A549 (cell line): ENCODE measurements at regions not wholly inside any gene's neighbourhood (a gene's known extent, or its start where the extent isn't known, plus 50 kb on each side); places are given as distances from the start of the nearest gene placed in this dataset.

ENCODE experiments used
- ATAC-seq, 2 experiments: fragments of 200-7000 bp in 1 of 2; fragments of >200 bp in 1 of 2; cut with Nextera tagmentation in 1 of 2; cut with Tn5 transposase in 1 of 2; 3 replicates each; pipeline versions ENCODE4 v1.8.0 to v1.9.1; 2018 to 2020; ENCODE audit warnings: mild to moderate bottlenecking in 1 of 2, moderate library complexity in 1 of 2
- CTCF ChIA-PET: fragments of 300-600 bp; sonication (Branson Sonifier 250); formaldehyde crosslinking; extraction: SDS; loops from one replicate; lab custom pipeline; 2021; ENCODE audit warnings: antibody characterized with exemption, inconsistent platforms; lab: Yijun Ruan, JAX
- POLR2A ChIA-PET: fragments of 350-600 bp; formaldehyde crosslinking; extraction: SDS; loops from one replicate; lab custom pipeline; 2021; ENCODE audit warnings: antibody characterized with exemption, inconsistent platforms; lab: Yijun Ruan, JAX
- DNase-seq, 2 experiments: peaks; one replicate each; pipeline versions ENCODE4 v3.0.0 to v3.0.0-alpha.2; 2011 to 2016; ENCODE audit warnings: low read depth in 1 of 2, low spot score in 1 of 2
- FAIRE-seq: peaks from 2 replicates; lab custom pipeline; 2011; peaks lifted over from hg19 to GRCh38; lab: Jason Lieb, UNC
- H3K27ac ChIP-seq, 2 experiments: fragments of >200 bp; sonication (Bioruptor Twin); formaldehyde crosslinking; 3 replicates each; pipeline ENCODE4 v1.5.1; 2016 to 2017
- H3K4me1 ChIP-seq: fragments of >200 bp; sonication (Bioruptor Twin); formaldehyde crosslinking; 3 replicates; pipeline ENCODE4 v1.6.1; 2016
- H3K4me2 ChIP-seq: fragments of >200 bp; sonication (Bioruptor Twin); formaldehyde crosslinking; 3 replicates; pipeline ENCODE4 v1.6.1; 2016
- H3K4me3 ChIP-seq: fragments of >200 bp; sonication (Bioruptor Twin); formaldehyde crosslinking; 3 replicates; pipeline ENCODE4 v1.5.1; 2016
- H3K9me3 ChIP-seq: fragments of >200 bp; sonication (Bioruptor Twin); formaldehyde crosslinking; 3 replicates; pipeline ENCODE4 v1.6.1; 2016
- BHLHE40 ChIP-seq: IDR thresholded peaks from 2 replicates; pipeline ENCODE4 v1.6.1; 2012; ENCODE audit warnings: low read depth, low read length, inconsistent platforms
- CBX8 ChIP-seq: fragments of 200-600 bp; sonication (generic); IDR thresholded peaks from 2 replicates; pipeline ENCODE4 v1.6.1; 2016
- CHD4 ChIP-seq: fragments of 200-600 bp; sonication (generic); IDR thresholded peaks from 2 replicates; pipeline ENCODE4 v1.6.1; 2016; ENCODE audit warnings: antibody characterized with exemption, mild to moderate bottlenecking, borderline replicate concordance
- CTCF ChIP-seq: fragments of >200 bp; sonication (Bioruptor Twin); formaldehyde crosslinking; IDR thresholded peaks from 3 replicates; pipeline ENCODE4 v1.5.1; 2016
- EHF ChIP-seq: fragments of 250-450 bp; sonication (Bioruptor Pico); IDR thresholded peaks from 2 replicates; pipeline ENCODE4 v1.5.0; 2020; ENCODE audit warnings: mild to moderate bottlenecking
- EHMT2 ChIP-seq: fragments of 200-600 bp; sonication (generic); IDR thresholded peaks from 2 replicates; pipeline ENCODE4 v1.6.1; 2016; ENCODE audit warnings: antibody characterized with exemption, low read depth, mild to moderate bottlenecking, moderate library complexity
- EP300 ChIP-seq, 2 experiments: fragments of >200 bp; sonication (Bioruptor Twin); formaldehyde crosslinking; IDR thresholded peaks; 2 replicates in 1 of 2; 3 replicates in 1 of 2; pipeline ENCODE4 v1.6.1; 2016 to 2017
- ESRRA ChIP-seq: fragments of 150-350 bp; IDR thresholded peaks from 2 replicates; pipeline ENCODE4 v1.6.1; 2014; ENCODE audit warnings: mild to moderate bottlenecking, low read length, borderline replicate concordance
- FOXS1 ChIP-seq: fragments of 250-450 bp; sonication (Bioruptor Pico); IDR thresholded peaks from 2 replicates; pipeline ENCODE4 v1.5.0; 2020; ENCODE audit warnings: mild to moderate bottlenecking, moderate library complexity
- HDAC2 ChIP-seq: fragments of 200-600 bp; sonication (generic); IDR thresholded peaks from 2 replicates; pipeline ENCODE4 v1.6.1; 2016
- HES2 ChIP-seq: fragments of >200 bp; sonication (Bioruptor Twin); formaldehyde crosslinking; IDR thresholded peaks from 2 replicates; pipeline ENCODE4 v1.6.1; 2016
- HEYL ChIP-seq: fragments of 250-450 bp; sonication (Bioruptor Pico); IDR thresholded peaks from 2 replicates; pipeline ENCODE4 v1.8.0; 2021; ENCODE audit warnings: mild to moderate bottlenecking, moderate library complexity
- HOXA7 ChIP-seq: fragments of 250-450 bp; sonication (Bioruptor Pico); IDR thresholded peaks from 2 replicates; pipeline ENCODE4 v1.5.0; 2020; ENCODE audit warnings: mild to moderate bottlenecking, moderate library complexity
- HOXB13 ChIP-seq: fragments of 250-450 bp; sonication (Bioruptor Pico); IDR thresholded peaks from 2 replicates; pipeline ENCODE4 v1.5.0; 2020; ENCODE audit warnings: low read depth, mild to moderate bottlenecking, moderate library complexity
- JUN ChIP-seq, 2 experiments: fragments of >200 bp; sonication (Bioruptor Twin); formaldehyde crosslinking; IDR thresholded peaks; 2 replicates in 1 of 2; 3 replicates in 1 of 2; pipeline ENCODE4 v1.6.1; 2016 to 2017
- KDM5A ChIP-seq: fragments of 200-600 bp; sonication (generic); IDR thresholded peaks from 2 replicates; pipeline ENCODE4 v1.6.1; 2016; ENCODE audit warnings: antibody characterized with exemption, mild to moderate bottlenecking
- PBX3 ChIP-seq: IDR thresholded peaks from 2 replicates; pipeline ENCODE4 v1.6.1; 2012
- PHF8 ChIP-seq: fragments of 200-600 bp; sonication (generic); IDR thresholded peaks from 2 replicates; pipeline ENCODE4 v1.6.1; 2016; ENCODE audit warnings: low read depth, mild to moderate bottlenecking, antibody characterized with exemption, moderate library complexity, borderline replicate concordance
- POLR2A ChIP-seq: IDR thresholded peaks from 2 replicates; pipeline ENCODE4 v1.6.1; 2012; ENCODE audit warnings: mild to moderate bottlenecking, low read length
- POLR2AphosphoS2 ChIP-seq: conservative IDR thresholded peaks from 2 replicates; pipeline ENCODE4 v1.6.1; 2012; ENCODE audit warnings: low read length, improper control_type of control experiment, inconsistent platforms
- RNF2 ChIP-seq: fragments of 200-600 bp; sonication (generic); IDR thresholded peaks from 2 replicates; pipeline ENCODE4 v1.6.1; 2016; ENCODE audit warnings: low read depth, mild to moderate bottlenecking, antibody characterized with exemption, moderate library complexity, borderline replicate concordance
- TP53 ChIP-seq: fragments of 250-450 bp; sonication (Bioruptor Pico); IDR thresholded peaks from 2 replicates; pipeline ENCODE4 v1.5.0; 2021; ENCODE audit warnings: mild to moderate bottlenecking, moderate library complexity
- ZFP36 ChIP-seq: fragments of 450-650 bp; IDR thresholded peaks from 2 replicates; pipeline ENCODE4 v1.6.1; 2014; ENCODE audit warnings: borderline replicate concordance; ENCODE audit not compliant: partially characterized antibody
- WGBS: methylation state at CpG from one replicate; pipeline ENCODE4 v1.1.6; 2017; ENCODE audit errors: missing lambda C conversion rate; 5-methylcytosine and 5-hydroxymethylcytosine counted together
- TF ChIP-seq, protein P1 (sequence below): fragments of 150-350 bp; IDR thresholded peaks from 2 replicates; pipeline ENCODE4 v1.6.1; 2014; ENCODE audit warnings: low read depth, mild to moderate bottlenecking, low read length

- FAIRE-seq: no peak
- no peaks in the 10 kb centered on the region for H3K4me1 ChIP-seq
- H3K4me3 ChIP-seq: no peak overlapping the region
- DNase-seq: no peak
- H3K4me2 ChIP-seq: no peak overlapping the region
- ChIA-PET CTCF (no interaction called here), POLR2A (interaction anchor here (0.7 kb wide), 1 partner anchor 526 kb away, joined by 4 read pairs; no protein-coding TSS in a partner anchor)
- ATAC-seq: no peak
- H3K27ac ChIP-seq: no peak overlapping the region
- TF ChIP-seq CBX8 (no peak), RNF2 (no peak), ESRRA (no peak), KDM5A (no peak), HEYL (CRISPR knock-in tag) (no peak)
- peaks cover 37% of the 10 kb centered on the region for H3K9me3 ChIP-seq
Measured at GRCh38 chr5:159385536-159385935, 55.2 kb upstream of the IL12B start.

DNA sequence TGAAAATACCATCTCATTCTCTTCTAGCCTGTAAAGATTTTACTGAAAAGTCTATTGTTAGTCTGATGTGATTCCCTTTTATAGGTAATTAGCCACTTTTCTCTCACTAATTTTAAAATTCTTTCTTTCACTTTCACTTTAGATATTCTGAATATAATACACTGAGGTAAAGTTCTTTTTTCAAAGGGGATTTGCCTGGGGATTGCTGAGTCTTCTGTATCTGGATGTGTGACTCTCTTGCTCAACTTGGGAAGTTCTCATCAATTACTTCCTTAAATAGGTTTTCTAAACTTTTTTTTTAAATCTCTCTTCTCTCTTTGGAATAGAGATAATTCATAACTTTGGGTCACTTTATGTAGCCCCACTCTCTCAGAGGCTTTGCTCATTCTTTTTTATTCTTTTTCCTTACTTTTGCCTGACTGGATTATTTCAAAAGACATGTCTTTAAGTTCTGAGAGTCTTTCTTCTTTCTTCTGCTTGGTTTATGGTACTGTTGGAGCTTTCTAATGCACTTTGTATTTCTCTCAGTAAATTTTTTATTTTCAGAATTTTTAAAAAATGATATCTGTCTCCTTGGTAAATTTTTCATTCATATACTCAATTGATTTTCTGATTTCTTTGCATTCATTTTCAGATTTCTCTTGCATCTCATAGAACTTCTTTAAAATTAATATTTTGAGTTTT lies 55.9 kb upstream of the IL12B start:
- ATAC-seq (no peak), DNase-seq (no peak), FAIRE-seq (no peak)
- no peak overlapping the region for H3K4me2 ChIP-seq
- H3K9me3 ChIP-seq: peaks cover 37% of the 10 kb centered on the region
- no peak overlapping the region for H3K27ac ChIP-seq
- ChIA-PET POLR2A (no interaction called here), CTCF (no interaction called here)
- no peak overlapping the region for H3K4me3 ChIP-seq
- no peaks in the 10 kb centered on the region for H3K4me1 ChIP-seq
- TF ChIP-seq HEYL (CRISPR knock-in tag) (no peak), PBX3 (no peak), EP300 (IDR thresholded peaks at IDR 0.05) (no peak), HDAC2 (no peak), EHMT2 (no peak), HOXA7 (no peak)
- TF ChIP-seq, protein P1, sequence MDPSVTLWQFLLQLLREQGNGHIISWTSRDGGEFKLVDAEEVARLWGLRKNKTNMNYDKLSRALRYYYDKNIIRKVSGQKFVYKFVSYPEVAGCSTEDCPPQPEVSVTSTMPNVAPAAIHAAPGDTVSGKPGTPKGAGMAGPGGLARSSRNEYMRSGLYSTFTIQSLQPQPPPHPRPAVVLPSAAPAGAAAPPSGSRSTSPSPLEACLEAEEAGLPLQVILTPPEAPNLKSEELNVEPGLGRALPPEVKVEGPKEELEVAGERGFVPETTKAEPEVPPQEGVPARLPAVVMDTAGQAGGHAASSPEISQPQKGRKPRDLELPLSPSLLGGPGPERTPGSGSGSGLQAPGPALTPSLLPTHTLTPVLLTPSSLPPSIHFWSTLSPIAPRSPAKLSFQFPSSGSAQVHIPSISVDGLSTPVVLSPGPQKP: no peak

GRCh38 chr5:159392871-159393270 lies 62.6 kb upstream of the IL12B start:
- 91% methylated on average over 2 of the region's 2 CpGs for WGBS
- ATAC-seq (no peak), DNase-seq (no peak), FAIRE-seq (no peak)
- TF ChIP-seq JUN (IDR thresholded peaks at IDR 0.05) (no peak), EHF (CRISPR knock-in tag) (no peak), CHD4 (no peak), HES2 (no peak), HOXA7 (no peak), FOXS1 (no peak), HOXB13 (CRISPR knock-in tag) (no peak), PHF8 (no peak), CTCF (no peak), ZFP36 (no peak), POLR2A (no peak), POLR2AphosphoS2 (no peak), TP53 (CRISPR knock-in tag) (no peak), BHLHE40 (no peak)
- Histone ChIP-seq H3K4me2 (no peak overlapping the region), H3K27ac (no peak overlapping the region), H3K4me1 (no peaks in the 10 kb centered on the region), H3K9me3 (peaks cover 7% of the 10 kb centered on the region; the same call in 2 of the 3 replicates), H3K4me3 (no peak overlapping the region)
- POLR2A ChIA-PET: no interaction called here
- CTCF ChIA-PET: no interaction called here
